ENCODE measurements at regions not wholly inside any gene's neighbourhood (a gene's known extent, or its start where the extent isn't known, plus 50 kb on each side); places are given as distances from the start of the nearest gene placed in this dataset.
"Not testable (repeated sequence)": the region's sequence is repeated elsewhere in the genome, so short reads cannot be mapped to it uniquely, and the experiment has no call there.

GRCh38 chr4:134944115-134944514 lies 742.5 kb upstream of the PABPC4L start:
- Histone ChIP-seq H3K4me1 (no peaks in the 10 kb centered on the region), H3K9me3 (no peaks in the 10 kb centered on the region), H3K36me3 (no peaks in the 10 kb centered on the region), H3K27ac (no peak overlapping the region), H3K4me3 (no peak overlapping the region), H3K27me3 (no peaks in the 10 kb centered on the region)
- TF ChIP-seq CTCF (IDR thresholded peaks at IDR 0.05) = no peak
- intact Hi-C loops (cut with DNase I) = no loop called here
- DNase-seq (no peak), ATAC-seq (no peak)

- no peak for TF ChIP-seq CTCF (IDR thresholded peaks at IDR 0.05)
- no peak overlapping the region for H3K27ac ChIP-seq
- H3K9me3 ChIP-seq = no peaks in the 10 kb centered on the region
- intact Hi-C loops (cut with DNase I) = no loop called here
- H3K4me3 ChIP-seq = no peak overlapping the region
- no peaks in the 10 kb centered on the region for H3K27me3 ChIP-seq
- DNase-seq = no peak
- H3K4me1 ChIP-seq = no peaks in the 10 kb centered on the region
- no peaks in the 10 kb centered on the region for H3K36me3 ChIP-seq
- ATAC-seq = no peak
Observed at GRCh38 chr4:134936014-134936413, 734.4 kb upstream of the PABPC4L start.

DNA sequence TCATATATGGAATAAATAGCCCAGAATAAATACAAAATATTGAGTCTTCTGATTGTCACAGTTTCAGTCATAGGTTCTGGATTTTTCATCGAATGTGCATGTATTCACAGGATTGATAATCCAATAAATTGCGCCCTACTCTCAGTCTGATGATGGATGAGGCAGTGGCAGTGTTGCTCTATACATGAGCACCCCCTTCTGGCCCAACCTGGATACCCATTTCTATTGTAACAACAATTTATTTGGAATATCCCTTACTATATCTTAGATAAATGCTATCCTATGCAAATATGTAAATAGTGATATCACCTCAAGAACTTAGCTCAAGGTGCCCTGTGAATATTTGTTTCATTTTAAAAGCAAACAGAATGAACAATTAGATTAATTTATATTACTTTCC lies 733.7 kb upstream of the PABPC4L start:
- no peaks in the 10 kb centered on the region for H3K27me3 ChIP-seq
- no peak overlapping the region for H3K4me3 ChIP-seq
- TF ChIP-seq CTCF (IDR thresholded peaks at IDR 0.05) = peak; percentile 16
- no peaks in the 10 kb centered on the region for H3K36me3 ChIP-seq
- H3K4me1 ChIP-seq = no peaks in the 10 kb centered on the region
- no peak for ATAC-seq
- DNase-seq = no peak
- intact Hi-C loops (cut with DNase I) = no loop called here
- no peaks in the 10 kb centered on the region for H3K9me3 ChIP-seq
- no peak overlapping the region for H3K27ac ChIP-seq

- H3K9me3 ChIP-seq = no peaks in the 10 kb centered on the region
- no peaks in the 10 kb centered on the region for H3K36me3 ChIP-seq
Observed at GRCh38 chr4:134934036-134934808, 732.6 kb upstream of the PABPC4L start.

DNA sequence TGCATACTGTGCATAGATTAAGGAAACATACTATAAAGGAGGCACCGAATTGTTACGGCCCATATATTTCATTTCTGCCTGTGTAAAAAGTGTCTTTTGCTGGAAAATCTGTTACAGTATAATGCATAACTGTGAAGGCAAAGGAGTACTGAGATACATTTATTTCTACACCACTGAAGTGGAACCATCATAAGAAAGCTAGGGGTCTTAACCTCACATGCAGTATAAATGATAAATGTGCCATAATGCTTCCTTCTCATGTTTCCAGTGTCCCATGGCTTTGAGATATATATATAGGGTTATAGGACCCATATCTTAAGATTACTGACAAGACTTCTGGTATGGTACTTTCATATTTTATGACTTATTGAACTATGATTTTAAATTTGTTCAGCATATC lies 713.8 kb upstream of the PABPC4L start:
- no peak overlapping the region for H3K27ac ChIP-seq
- ATAC-seq (no peak), DNase-seq (no peak)
- no peaks in the 10 kb centered on the region for H3K4me1 ChIP-seq
- H3K4me3 ChIP-seq = no peak overlapping the region
- no peaks in the 10 kb centered on the region for H3K27me3 ChIP-seq
- no peak for TF ChIP-seq CTCF (IDR thresholded peaks at IDR 0.05)
- H3K36me3 ChIP-seq = no peaks in the 10 kb centered on the region
- intact Hi-C loops (cut with DNase I) = no loop called here
- no peaks in the 10 kb centered on the region for H3K9me3 ChIP-seq

More at GRCh38 chr4:134934036-134934808, 732.6 kb upstream of the PABPC4L start:
- Histone ChIP-seq H3K27me3 (no peaks in the 10 kb centered on the region), H3K4me3 (no peak overlapping the region), H3K4me1 (no peaks in the 10 kb centered on the region), H3K27ac (no peak overlapping the region)
- no peak for DNase-seq
- intact Hi-C loops (cut with DNase I) = no loop called here
- ATAC-seq = no peak
- TF ChIP-seq CTCF (IDR thresholded peaks at IDR 0.05) = no peak

DNA sequence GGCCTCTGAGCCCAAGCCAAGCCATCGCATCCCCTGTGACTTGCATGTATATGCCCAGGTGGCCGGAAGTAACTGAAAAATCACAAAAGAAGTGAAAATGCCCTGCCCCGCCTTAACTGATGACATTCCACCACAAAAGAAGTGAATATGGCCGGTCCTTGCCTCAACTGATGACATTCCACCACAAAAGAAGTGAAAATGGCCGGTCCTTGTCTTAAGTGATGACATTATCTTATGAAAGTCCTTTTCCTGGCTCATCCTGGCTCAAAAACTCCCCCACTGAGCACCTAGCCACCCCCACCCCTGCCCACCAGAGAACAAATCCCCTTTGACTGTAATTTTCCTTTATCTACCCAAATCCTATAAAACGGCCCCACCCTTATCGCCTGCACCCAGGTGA lies 712.7 kb upstream of the PABPC4L start:
- ATAC-seq; H3K27me3 ChIP-seq; H3K4me3 ChIP-seq; DNase-seq; H3K4me1 ChIP-seq; H3K27ac ChIP-seq; H3K36me3 ChIP-seq; H3K9me3 ChIP-seq; intact Hi-C loops (cut with DNase I): not testable (repeated sequence)
